ENCODE measurements at regions not wholly inside any gene's neighbourhood (a gene's known extent, or its start where the extent isn't known, plus 50 kb on each side); places are given as distances from the start of the nearest gene placed in this dataset.

DNA sequence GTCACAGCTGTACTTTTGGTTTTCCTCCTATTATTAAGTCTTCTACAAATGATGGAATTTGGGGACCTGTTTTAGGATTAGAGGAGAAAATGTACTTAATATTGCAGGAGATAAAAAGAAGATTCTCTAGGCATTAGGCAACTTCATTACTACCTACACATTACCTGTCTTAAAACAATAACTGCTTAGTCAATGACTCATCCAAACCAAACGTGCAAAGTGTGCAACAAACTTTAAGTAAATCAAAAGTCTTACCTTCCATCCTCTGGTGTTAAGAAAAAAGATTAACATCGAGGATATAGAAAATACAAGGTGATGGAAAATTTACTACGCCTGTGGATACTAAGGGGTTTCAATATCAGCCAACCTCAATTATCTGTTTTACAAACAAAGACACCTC is 285.3 kb upstream of the KYNU start:
- TF ChIP-seq, protein P1, sequence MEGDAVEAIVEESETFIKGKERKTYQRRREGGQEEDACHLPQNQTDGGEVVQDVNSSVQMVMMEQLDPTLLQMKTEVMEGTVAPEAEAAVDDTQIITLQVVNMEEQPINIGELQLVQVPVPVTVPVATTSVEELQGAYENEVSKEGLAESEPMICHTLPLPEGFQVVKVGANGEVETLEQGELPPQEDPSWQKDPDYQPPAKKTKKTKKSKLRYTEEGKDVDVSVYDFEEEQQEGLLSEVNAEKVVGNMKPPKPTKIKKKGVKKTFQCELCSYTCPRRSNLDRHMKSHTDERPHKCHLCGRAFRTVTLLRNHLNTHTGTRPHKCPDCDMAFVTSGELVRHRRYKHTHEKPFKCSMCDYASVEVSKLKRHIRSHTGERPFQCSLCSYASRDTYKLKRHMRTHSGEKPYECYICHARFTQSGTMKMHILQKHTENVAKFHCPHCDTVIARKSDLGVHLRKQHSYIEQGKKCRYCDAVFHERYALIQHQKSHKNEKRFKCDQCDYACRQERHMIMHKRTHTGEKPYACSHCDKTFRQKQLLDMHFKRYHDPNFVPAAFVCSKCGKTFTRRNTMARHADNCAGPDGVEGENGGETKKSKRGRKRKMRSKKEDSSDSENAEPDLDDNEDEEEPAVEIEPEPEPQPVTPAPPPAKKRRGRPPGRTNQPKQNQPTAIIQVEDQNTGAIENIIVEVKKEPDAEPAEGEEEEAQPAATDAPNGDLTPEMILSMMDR (IDR thresholded peaks at IDR 0.05; ENCODE audit: control extremely low read depth in 1 of 3, insufficient read depth in 1 of 3, low read depth in 1 of 3, low read length in 3 of 3) = no peak
- TF ChIP-seq CEBPB (IDR thresholded peaks at IDR 0.05; ENCODE audit: low read depth, low read length) = no peak
- TF ChIP-seq GTF2F1 (IDR thresholded peaks at IDR 0.05; ENCODE audit: borderline replicate concordance, low read depth, low read length) = no peak
- TF ChIP-seq EZH2 (IDR thresholded peaks at IDR 0.05; ENCODE audit: low read depth, low read length, severe bottlenecking) = no peak
- no peak for TF ChIP-seq RFX5 (IDR thresholded peaks at IDR 0.05; ENCODE audit: borderline replicate concordance, low read depth, low read length)
- no peak for TF ChIP-seq MAFK (IDR thresholded peaks at IDR 0.05; ENCODE audit: low read depth, low read length)
- TF ChIP-seq BRCA1 (IDR thresholded peaks at IDR 0.05; ENCODE audit: low read depth, low read length) = no peak
- no peak for TF ChIP-seq RAD21 (IDR thresholded peaks at IDR 0.05 in 1 of 2, conservative IDR thresholded peaks at IDR 0.05 in 1 of 2; ENCODE audit: low read depth in 2 of 2, low read length in 2 of 2)
- no peak for TF ChIP-seq POLR2A (IDR thresholded peaks at IDR 0.05; ENCODE audit: control extremely low read depth in 1 of 2, low read depth in 2 of 2, low read length in 2 of 2)
- TF ChIP-seq TBP (IDR thresholded peaks at IDR 0.05; ENCODE audit: low read depth, low read length) = no peak
- TF ChIP-seq JUND (IDR thresholded peaks at IDR 0.05; ENCODE audit: low read length) = no peak
- no peak for TF ChIP-seq PHF8 (conservative IDR thresholded peaks at IDR 0.05; ENCODE audit: low read depth, low read length)

Data from H1 (cell line).